Suprapubic skin (tissue), 4 donors: ENCODE measurements at regions not wholly inside any gene's neighbourhood (a gene's known extent, or its start where the extent isn't known, plus 50 kb on each side); places are given as distances from the start of the nearest gene placed in this dataset.

Experiments used
- DNase-seq, 2 donors: peaks; one replicate each; pipeline ENCODE4 v3.0.0-alpha.2; 2019; ENCODE audit warnings: low spot score in 2 of 2
- H3K27ac ChIP-seq: fragments of 200-600 bp; sonication (generic); one replicate; pipeline ENCODE4 v1.5.1; 2019
- H3K27me3 ChIP-seq: fragments of 200-600 bp; sonication (generic); one replicate; pipeline ENCODE4 v1.5.1; 2019
- H3K36me3 ChIP-seq: fragments of 200-600 bp; sonication (generic); one replicate; pipeline ENCODE4 v1.5.1; 2019
- H3K4me1 ChIP-seq: fragments of 200-600 bp; sonication (generic); one replicate; pipeline ENCODE4 v1.5.1; 2019
- H3K4me3 ChIP-seq: fragments of 200-600 bp; sonication (generic); one replicate; pipeline ENCODE4 v1.5.1; 2019; ENCODE audit warnings: mild to moderate bottlenecking
- H3K9me3 ChIP-seq: fragments of 200-600 bp; sonication (generic); one replicate; pipeline ENCODE4 v1.5.1; 2019
- CTCF ChIP-seq, 2 donors: fragments of 200-600 bp in 1 of 2; fragments of 450-650 bp in 1 of 2; sonication (generic) in 1 of 2; IDR thresholded peaks; one replicate each; pipeline ENCODE4 v1.5.1; 2016 to 2019; ENCODE audit warnings: antibody characterized with exemption in 2 of 2, mild to moderate bottlenecking in 1 of 2, moderate library complexity in 1 of 2
- EP300 ChIP-seq: sonication (generic); formaldehyde crosslinking; IDR thresholded peaks from one replicate; pipeline ENCODE4 v1.6.1; 2017; ENCODE audit warnings: antibody characterized with exemption
- POLR2A ChIP-seq, 2 donors: fragments of 450-650 bp; IDR thresholded peaks; one replicate each; pipeline ENCODE4 v1.6.1; 2017; ENCODE audit warnings: antibody characterized with exemption in 2 of 2, mild to moderate bottlenecking in 2 of 2, moderate library complexity in 2 of 2
- POLR2AphosphoS5 ChIP-seq, 3 donors: sonication (generic); formaldehyde crosslinking; IDR thresholded peaks; one replicate each; pipeline ENCODE4 v1.6.1; 2017; ENCODE audit warnings: antibody characterized with exemption in 3 of 3
- WGBS: methylation state at CpG from one replicate; pipeline ENCODE4 v1.1.5; 2018; 5-methylcytosine and 5-hydroxymethylcytosine counted together

GRCh38 chr3:107238787-107239186 is 138.5 kb upstream of the CCDC54 start:
- peaks cover 27% of the 10 kb centered on the region for H3K4me1 ChIP-seq
- no peaks in the 10 kb centered on the region for H3K9me3 ChIP-seq
- 89% methylated on average over 2 of the region's 2 CpGs for WGBS
- TF ChIP-seq POLR2A (IDR thresholded peaks at IDR 0.05) (no peak), CTCF (IDR thresholded peaks at IDR 0.05) (no peak), POLR2AphosphoS5 (IDR thresholded peaks at IDR 0.05) (no peak), EP300 (no peak)
- H3K27me3 ChIP-seq = no peaks in the 10 kb centered on the region
- H3K4me3 ChIP-seq = no peak overlapping the region
- H3K36me3 ChIP-seq = no peaks in the 10 kb centered on the region
- DNase-seq = no peak
- H3K27ac ChIP-seq = no peak overlapping the region

DNA sequence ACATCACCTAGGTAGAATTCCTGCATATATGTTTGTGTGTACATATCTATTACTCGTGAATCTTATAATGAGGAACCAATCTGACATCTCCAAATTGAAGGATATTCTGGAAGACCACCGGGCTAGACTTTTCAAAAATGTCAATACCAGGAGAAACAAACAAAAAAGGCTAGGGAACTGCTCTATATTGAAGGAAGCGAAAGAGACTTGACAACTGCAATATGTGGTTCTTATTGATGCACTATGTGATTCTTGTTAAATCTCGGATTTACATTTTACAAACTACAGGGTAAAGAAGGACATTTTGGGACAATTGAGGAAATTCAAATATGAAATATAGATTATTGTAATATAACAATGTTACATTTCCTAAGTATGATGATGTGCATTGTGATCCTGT is 137.5 kb upstream of the CCDC54 start:
- DNase-seq = no peak
- Histone ChIP-seq H3K36me3 (no peaks in the 10 kb centered on the region), H3K4me1 (peaks cover 27% of the 10 kb centered on the region), H3K9me3 (no peaks in the 10 kb centered on the region), H3K27ac (no peak overlapping the region), H3K4me3 (peak overlapping the region; percentile 74), H3K27me3 (no peaks in the 10 kb centered on the region)
- 92% methylated on average over 4 of the region's 4 CpGs for WGBS
- TF ChIP-seq POLR2AphosphoS5 (IDR thresholded peaks at IDR 0.05) = no peak
- no peak for TF ChIP-seq POLR2A (IDR thresholded peaks at IDR 0.05)
- no peak for TF ChIP-seq EP300

- H3K4me1 ChIP-seq = peaks cover 24% of the 10 kb centered on the region
- peak overlapping the region; percentile 74 for H3K4me3 ChIP-seq
- peak; percentile 81 to 83 for DNase-seq
- under 1% methylated on average over 35 of the region's 59 CpGs for WGBS
- no peak for TF ChIP-seq EP300
- no peaks in the 10 kb centered on the region for H3K9me3 ChIP-seq
- H3K36me3 ChIP-seq = no peaks in the 10 kb centered on the region
- peak overlapping the region; percentile 55 for H3K27ac ChIP-seq
- H3K27me3 ChIP-seq = no peaks in the 10 kb centered on the region
Observed at GRCh38 chr3:107240183-107241091, 136.8 kb upstream of the CCDC54 start.

DNA sequence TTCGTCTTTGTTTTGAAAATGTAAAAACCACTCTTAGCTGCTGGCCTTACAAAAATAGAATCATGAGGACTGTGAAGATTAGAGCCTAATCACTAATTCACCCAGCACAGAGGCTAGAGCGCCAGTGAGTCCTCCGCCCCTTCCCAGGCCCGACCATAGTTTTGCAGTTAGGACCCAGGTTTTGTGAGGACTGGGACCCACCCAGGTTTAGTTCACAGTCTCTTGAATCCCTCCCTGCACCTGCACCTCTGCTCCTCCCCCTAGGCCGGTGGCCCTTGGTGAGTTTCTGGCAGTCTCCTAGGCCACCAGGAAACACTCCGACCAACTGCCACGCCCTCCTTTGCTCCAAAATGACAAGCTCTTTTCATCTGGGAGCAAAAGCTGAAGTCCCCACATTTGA is 136.0 kb upstream of the CCDC54 start:
- no peaks in the 10 kb centered on the region for H3K9me3 ChIP-seq
- H3K27ac ChIP-seq = no peak overlapping the region
- WGBS = 6% methylated on average over 7 of the region's 7 CpGs
- no peaks in the 10 kb centered on the region for H3K27me3 ChIP-seq
- H3K36me3 ChIP-seq = no peaks in the 10 kb centered on the region
- no peak for DNase-seq
- TF ChIP-seq POLR2AphosphoS5 (IDR thresholded peaks at IDR 0.05) (no peak), EP300 (no peak), CTCF (IDR thresholded peaks at IDR 0.05) (no peak), POLR2A (IDR thresholded peaks at IDR 0.05) (no peak)
- peaks cover 23% of the 10 kb centered on the region for H3K4me1 ChIP-seq
- peak overlapping the region; percentile 74 for H3K4me3 ChIP-seq

DNA sequence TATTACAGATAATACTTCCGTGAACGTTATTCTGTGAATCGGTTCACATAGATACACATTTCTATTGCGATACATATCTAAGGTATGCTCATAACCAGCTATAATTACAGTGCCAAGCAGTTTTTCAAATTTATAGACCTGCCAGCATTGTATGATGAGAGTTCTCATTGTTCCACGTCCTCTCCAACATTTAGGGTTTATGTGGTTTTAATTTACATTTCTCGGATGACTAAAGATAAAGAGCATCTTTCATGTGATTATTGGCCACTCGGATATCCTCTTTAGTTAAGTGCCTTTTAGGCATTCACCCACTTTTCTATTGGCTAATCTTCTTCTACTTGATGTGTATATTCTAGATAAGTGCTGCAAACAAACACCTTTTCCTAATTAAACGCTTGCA is 134.7 kb upstream of the CCDC54 start:
- no peak overlapping the region for H3K4me3 ChIP-seq

More for the DNA sequence above, 134.7 kb upstream of the CCDC54 start:
- no peak for DNase-seq
- Histone ChIP-seq H3K27ac (no peak overlapping the region), H3K36me3 (no peaks in the 10 kb centered on the region), H3K4me1 (peaks cover 23% of the 10 kb centered on the region), H3K9me3 (no peaks in the 10 kb centered on the region), H3K27me3 (no peaks in the 10 kb centered on the region)
- 70% methylated on average over 8 of the region's 8 CpGs for WGBS
- TF ChIP-seq CTCF (IDR thresholded peaks at IDR 0.05) (no peak), POLR2AphosphoS5 (IDR thresholded peaks at IDR 0.05) (no peak), POLR2A (IDR thresholded peaks at IDR 0.05) (no peak), EP300 (no peak)
